DND-41 (cell line): ENCODE measurements at regions not wholly inside any gene's neighbourhood (a gene's known extent, or its start where the extent isn't known, plus 50 kb on each side); places are given as distances from the start of the nearest gene placed in this dataset.

ENCODE experiments used
- EZH2 ChIP-seq: IDR thresholded peaks from 3 replicates; pipeline ENCODE4 v1.6.1; 2012; ENCODE audit warnings: borderline replicate concordance, low read depth, mild to moderate bottlenecking, moderate library complexity, low read length, inconsistent platforms; ENCODE audit not compliant: severe bottlenecking
- TF ChIP-seq, protein P1 (sequence below): IDR thresholded peaks from 2 replicates; pipeline ENCODE4 v1.5.1; 2012; ENCODE audit warnings: borderline replicate concordance, low read length, moderate library complexity, mild to moderate bottlenecking; ENCODE audit not compliant: poor library complexity, severe bottlenecking; ENCODE audit errors: extremely low read depth

DNA sequence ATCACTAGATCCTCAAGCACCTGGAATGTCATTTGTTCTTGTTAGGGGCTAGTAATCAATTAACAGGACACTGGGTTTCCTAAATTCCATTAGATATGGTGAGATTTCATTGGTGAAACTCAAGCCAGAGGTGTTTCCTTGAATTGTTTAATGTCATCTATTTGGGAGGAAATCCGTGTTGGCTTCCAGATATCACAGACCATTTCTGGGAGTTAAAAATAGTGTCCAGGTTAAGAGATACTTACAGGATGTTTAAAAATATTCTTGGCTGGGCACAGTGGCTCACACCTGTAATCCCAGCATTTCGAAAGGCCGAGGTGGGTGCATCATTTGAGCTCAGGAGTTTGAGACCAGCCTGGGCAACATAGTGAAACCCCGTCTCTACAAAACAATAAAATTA lies 688.3 kb upstream of the WWC1 start:
- TF ChIP-seq, protein P1, sequence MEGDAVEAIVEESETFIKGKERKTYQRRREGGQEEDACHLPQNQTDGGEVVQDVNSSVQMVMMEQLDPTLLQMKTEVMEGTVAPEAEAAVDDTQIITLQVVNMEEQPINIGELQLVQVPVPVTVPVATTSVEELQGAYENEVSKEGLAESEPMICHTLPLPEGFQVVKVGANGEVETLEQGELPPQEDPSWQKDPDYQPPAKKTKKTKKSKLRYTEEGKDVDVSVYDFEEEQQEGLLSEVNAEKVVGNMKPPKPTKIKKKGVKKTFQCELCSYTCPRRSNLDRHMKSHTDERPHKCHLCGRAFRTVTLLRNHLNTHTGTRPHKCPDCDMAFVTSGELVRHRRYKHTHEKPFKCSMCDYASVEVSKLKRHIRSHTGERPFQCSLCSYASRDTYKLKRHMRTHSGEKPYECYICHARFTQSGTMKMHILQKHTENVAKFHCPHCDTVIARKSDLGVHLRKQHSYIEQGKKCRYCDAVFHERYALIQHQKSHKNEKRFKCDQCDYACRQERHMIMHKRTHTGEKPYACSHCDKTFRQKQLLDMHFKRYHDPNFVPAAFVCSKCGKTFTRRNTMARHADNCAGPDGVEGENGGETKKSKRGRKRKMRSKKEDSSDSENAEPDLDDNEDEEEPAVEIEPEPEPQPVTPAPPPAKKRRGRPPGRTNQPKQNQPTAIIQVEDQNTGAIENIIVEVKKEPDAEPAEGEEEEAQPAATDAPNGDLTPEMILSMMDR = no peak
- no peak for TF ChIP-seq EZH2
